ENCODE measurements at regions not wholly inside any gene's neighbourhood (a gene's known extent, or its start where the extent isn't known, plus 50 kb on each side); places are given as distances from the start of the nearest gene placed in this dataset.

DNA sequence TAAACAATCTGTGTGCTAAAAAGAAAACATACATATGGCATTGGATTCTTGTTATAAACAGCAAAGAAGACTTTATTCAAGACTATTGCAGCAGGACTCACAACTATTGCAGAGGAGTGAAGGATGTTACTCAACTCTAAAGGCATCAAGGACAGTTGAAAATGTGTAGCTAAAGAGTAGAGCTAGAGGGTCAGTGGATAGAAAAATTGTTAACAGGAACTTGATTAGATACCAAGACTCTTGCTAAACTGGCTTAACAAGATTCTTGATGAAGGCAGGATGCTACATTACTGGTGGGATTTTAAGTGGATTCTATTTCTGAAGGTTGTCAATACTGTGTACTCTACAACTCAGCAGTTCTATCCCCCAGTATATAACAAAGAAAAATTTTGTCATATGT lies 1183.3 kb downstream of the SLITRK1 start:
- H3K9me3 Mint-ChIP-seq = no peaks in the 10 kb centered on the region
- no peak overlapping the region for H3K4me3 Mint-ChIP-seq
- H3K4me1 Mint-ChIP-seq = no peaks in the 10 kb centered on the region
- H3K27ac Mint-ChIP-seq = no peak overlapping the region
- no peaks in the 10 kb centered on the region for H3K36me3 Mint-ChIP-seq
- ATAC-seq (ENCODE audit: low read depth) (no peak), DNase-seq (ENCODE audit: low spot score in 2 of 2) (no peak)
- H3K27me3 Mint-ChIP-seq = no peaks in the 10 kb centered on the region

DNA sequence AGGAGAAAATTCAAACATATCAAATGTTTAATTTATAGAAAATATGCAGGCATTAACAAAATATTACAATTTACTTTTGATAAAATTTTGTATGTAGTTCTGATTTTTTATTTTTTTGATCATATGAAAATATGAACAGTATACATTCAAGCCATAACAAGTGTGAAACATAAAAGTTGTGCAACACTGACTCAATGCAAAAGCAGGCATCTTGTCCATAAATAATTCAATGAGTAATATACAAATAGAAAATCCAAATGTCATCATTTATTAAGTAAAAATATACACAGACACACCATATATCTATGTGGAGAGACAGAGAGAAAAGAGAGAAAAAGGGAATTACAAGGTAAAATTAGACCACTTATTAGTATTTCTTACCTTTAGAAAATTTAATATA lies 1183.9 kb downstream of the SLITRK1 start:
- Mint-ChIP-seq H3K36me3 (no peaks in the 10 kb centered on the region), H3K4me3 (no peak overlapping the region), H3K27ac (no peak overlapping the region), H3K27me3 (no peaks in the 10 kb centered on the region), H3K9me3 (peaks cover 2% of the 10 kb centered on the region), H3K4me1 (no peaks in the 10 kb centered on the region)
- ATAC-seq (ENCODE audit: low read depth) = no peak
- DNase-seq (ENCODE audit: low spot score in 2 of 2) = no peak

DNA sequence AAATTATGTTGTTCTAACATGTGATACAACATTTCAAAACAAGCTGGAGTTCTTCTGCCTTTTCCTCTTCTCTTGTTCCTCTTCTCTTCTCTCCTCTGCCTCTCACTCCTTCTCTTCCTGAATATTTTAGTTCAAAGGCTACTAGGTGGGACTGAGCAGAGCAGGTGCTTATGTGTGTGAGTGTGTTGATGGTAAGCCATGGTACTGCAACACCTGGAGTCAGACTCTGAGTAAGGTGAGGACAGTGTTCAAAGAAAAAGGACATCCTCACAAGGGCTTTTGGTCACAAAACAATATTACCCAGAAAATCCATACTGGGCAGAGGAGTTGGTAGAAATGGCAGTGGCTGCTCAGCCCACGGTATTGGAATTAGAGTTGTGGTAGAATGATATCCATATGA lies 1188.7 kb downstream of the SLITRK1 start:
- Mint-ChIP-seq H3K4me3 (no peak overlapping the region), H3K36me3 (no peaks in the 10 kb centered on the region), H3K27ac (no peak overlapping the region), H3K9me3 (peaks cover 4% of the 10 kb centered on the region), H3K4me1 (peaks cover 8% of the 10 kb centered on the region), H3K27me3 (no peaks in the 10 kb centered on the region)
- DNase-seq (ENCODE audit: low spot score in 2 of 2) (no peak), ATAC-seq (ENCODE audit: low read depth) (no peak)

DNA sequence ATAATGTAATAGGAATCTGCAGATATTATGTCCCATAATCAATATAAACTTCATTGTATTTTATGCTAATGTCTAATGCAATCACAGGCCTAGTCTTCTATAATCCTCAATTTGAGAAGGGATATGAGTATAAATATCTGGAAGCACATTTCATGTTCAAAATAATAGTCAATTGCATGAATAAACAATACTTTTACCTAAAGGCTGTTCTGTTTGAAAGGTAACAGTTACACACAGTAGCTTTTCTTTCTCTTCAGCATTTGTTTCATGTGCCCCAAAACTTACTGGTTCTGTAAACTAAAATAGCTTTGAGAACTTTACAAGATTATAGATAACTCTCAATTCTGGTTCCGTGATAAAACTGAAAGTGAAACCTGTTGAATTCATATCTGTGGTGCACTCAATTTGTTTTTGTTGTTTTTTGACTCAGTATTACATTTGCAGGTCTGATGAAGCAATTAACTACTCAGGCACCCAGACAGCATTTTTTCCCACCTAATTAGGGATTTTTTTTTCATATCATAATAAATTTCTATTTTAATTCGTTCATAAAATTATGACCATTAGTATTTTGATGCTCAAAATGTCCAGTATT lies 1193.8 kb downstream of the SLITRK1 start:
- H3K27ac Mint-ChIP-seq = peak overlapping the region; percentile 62
- H3K36me3 Mint-ChIP-seq = no peaks in the 10 kb centered on the region
- peaks cover 8% of the 10 kb centered on the region for H3K4me1 Mint-ChIP-seq
- H3K4me3 Mint-ChIP-seq = peak overlapping the region; percentile 71
- H3K9me3 Mint-ChIP-seq = peaks cover 2% of the 10 kb centered on the region
- DNase-seq (ENCODE audit: low spot score in 2 of 2) (no peak), ATAC-seq (ENCODE audit: low read depth) (no peak)
- no peaks in the 10 kb centered on the region for H3K27me3 Mint-ChIP-seq

DNA sequence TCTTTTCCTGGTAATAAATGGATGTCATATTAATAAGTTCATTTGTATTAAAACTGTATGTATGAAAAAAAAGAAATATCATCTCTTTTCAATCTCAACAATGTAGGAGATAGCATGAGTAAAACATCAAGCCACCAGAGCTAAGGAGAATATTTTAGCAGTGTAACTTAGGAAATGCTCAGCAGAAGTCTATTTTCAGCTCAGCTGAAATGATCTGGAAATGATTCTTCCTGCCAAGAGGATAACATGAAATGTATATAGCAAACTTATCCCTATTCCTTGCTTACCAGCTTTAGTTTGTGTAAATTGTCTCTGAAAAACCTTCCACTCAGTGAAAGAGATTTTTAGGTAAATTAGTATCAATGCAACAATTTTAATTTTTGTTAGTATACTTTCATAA lies 1194.4 kb downstream of the SLITRK1 start:
- no peak overlapping the region for H3K4me3 Mint-ChIP-seq
- no peak for ATAC-seq (ENCODE audit: low read depth)
- H3K4me1 Mint-ChIP-seq = peaks cover 8% of the 10 kb centered on the region

DNA sequence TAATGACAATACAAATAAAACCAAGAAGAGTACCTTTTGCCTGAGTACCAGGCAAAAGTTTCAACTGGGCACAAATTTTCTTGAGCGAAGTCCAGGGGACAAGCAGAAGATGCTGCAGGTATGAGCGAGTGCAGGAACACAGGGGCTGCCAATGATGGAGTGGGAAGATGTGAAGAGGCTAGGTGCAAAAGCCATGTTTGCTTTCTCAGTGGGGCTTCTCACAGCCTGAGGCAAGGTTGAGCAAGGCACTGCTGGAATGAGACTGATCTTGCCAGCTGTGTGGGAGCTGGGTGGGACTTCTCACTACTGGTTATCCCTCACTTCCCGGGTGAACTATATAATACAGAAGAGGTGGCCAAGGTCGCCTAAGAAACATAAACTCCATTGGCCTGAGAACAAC lies 1200.7 kb downstream of the SLITRK1 start:
- no peaks in the 10 kb centered on the region for H3K4me1 Mint-ChIP-seq
- no peak for DNase-seq (ENCODE audit: low spot score in 2 of 2)
- no peak overlapping the region for H3K27ac Mint-ChIP-seq
- H3K27me3 Mint-ChIP-seq = no peaks in the 10 kb centered on the region
- ATAC-seq (ENCODE audit: low read depth) = no peak
- H3K9me3 Mint-ChIP-seq = no peaks in the 10 kb centered on the region
- H3K36me3 Mint-ChIP-seq = no peaks in the 10 kb centered on the region
- H3K4me3 Mint-ChIP-seq = no peak overlapping the region

More for the DNA sequence above, 1194.4 kb downstream of the SLITRK1 start:
- Mint-ChIP-seq H3K36me3 (no peaks in the 10 kb centered on the region), H3K27ac (no peak overlapping the region), H3K9me3 (peaks cover 2% of the 10 kb centered on the region), H3K27me3 (no peaks in the 10 kb centered on the region)
- no peak for DNase-seq (ENCODE audit: low spot score in 2 of 2)

DNA sequence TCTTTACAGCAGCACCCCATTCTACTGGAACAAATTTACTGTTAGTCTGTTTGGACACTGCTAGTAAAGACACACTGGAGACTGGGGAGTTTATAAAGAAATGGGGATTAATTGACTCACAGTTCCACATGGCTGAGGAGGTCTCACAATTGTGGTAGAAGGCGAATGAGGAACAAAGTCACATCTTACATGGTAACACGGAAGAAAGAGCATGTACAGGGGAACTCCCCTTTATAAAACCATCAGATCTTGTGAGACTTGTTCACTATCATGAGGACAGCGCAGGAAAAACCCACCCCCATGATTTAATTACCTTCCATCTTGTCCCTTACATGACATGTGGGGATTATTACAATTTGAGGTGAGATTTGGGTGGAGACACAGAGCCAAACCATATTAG lies 1204.2 kb downstream of the SLITRK1 start:
- H3K27me3 Mint-ChIP-seq = no peaks in the 10 kb centered on the region
- no peak overlapping the region for H3K4me3 Mint-ChIP-seq
- H3K36me3 Mint-ChIP-seq = no peaks in the 10 kb centered on the region
- peaks cover 3% of the 10 kb centered on the region for H3K4me1 Mint-ChIP-seq
- H3K27ac Mint-ChIP-seq = no peak overlapping the region
- no peak for DNase-seq (ENCODE audit: low spot score in 2 of 2)
- H3K9me3 Mint-ChIP-seq = peaks cover 2% of the 10 kb centered on the region
- no peak for ATAC-seq (ENCODE audit: low read depth)

DNA sequence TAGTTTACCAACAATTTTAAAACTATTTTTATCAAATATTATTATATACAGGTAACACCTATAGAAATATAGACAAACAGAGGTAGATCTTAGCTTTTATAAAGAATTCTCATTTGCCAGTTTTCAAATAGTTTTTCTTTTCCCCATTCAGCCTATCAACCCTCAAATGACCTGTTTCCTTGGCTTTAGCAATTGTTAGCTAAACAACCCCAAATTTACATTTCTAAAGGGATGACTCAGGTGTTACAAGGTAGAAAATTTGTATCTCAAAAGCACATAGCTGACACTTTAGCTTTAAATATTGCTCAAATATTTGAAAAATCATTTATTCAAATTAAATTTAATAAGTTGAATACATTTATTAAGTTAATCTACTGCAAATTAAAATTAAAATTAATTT lies 1207.2 kb downstream of the SLITRK1 start:
- Mint-ChIP-seq H3K36me3 (no peaks in the 10 kb centered on the region), H3K9me3 (peaks cover 2% of the 10 kb centered on the region), H3K27ac (no peak overlapping the region), H3K27me3 (no peaks in the 10 kb centered on the region), H3K4me3 (no peak overlapping the region), H3K4me1 (peaks cover 3% of the 10 kb centered on the region)
- DNase-seq (ENCODE audit: low spot score in 2 of 2) (no peak), ATAC-seq (ENCODE audit: low read depth) (no peak)

DNA sequence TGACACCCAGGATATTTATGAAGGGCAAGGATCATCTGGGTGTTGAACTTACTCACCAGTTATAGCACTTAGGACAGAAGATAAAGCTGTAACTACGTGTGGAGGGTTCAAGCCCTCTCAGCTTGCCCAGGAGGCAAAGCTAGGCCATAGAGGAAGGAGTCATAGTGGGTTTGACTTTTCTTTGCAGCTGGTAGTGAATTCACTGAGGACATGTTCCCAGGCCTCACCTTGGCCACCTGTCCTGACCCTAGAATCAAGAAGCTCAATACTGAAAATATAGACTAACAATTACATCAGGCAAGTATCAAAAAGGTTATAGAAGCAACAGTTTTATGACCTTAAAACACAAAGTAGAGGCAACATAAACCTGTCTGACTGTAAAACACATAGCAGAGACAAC lies 1207.7 kb downstream of the SLITRK1 start:
- ATAC-seq (ENCODE audit: low read depth) (no peak), DNase-seq (ENCODE audit: low spot score in 2 of 2) (no peak)
- Mint-ChIP-seq H3K27me3 (no peaks in the 10 kb centered on the region), H3K9me3 (peaks cover 2% of the 10 kb centered on the region), H3K27ac (no peak overlapping the region), H3K4me1 (peaks cover 3% of the 10 kb centered on the region), H3K36me3 (no peaks in the 10 kb centered on the region), H3K4me3 (no peak overlapping the region)

DNA sequence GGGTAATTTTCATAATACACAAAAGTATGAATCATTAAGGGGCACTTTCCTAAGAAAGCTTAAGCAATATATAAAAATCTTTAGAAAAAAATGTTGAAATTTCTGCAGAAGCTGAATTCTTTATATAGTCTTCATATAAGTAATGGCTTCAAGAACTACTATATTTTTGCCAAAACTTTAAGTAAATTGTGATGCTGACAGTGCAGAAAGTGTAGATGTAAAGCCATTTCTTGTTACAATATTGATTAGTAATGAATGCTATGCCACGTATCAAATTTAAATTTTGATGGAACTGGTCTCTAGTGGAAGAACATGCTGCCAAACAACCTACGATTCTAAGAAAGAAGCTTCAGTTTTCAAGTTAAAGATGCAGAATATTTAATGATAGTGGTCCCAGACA lies 1210.0 kb downstream of the SLITRK1 start:
- H3K27ac Mint-ChIP-seq = no peak overlapping the region
- no peaks in the 10 kb centered on the region for H3K27me3 Mint-ChIP-seq
- peaks cover 2% of the 10 kb centered on the region for H3K9me3 Mint-ChIP-seq
- H3K4me1 Mint-ChIP-seq = peaks cover 3% of the 10 kb centered on the region
- DNase-seq (ENCODE audit: low spot score in 2 of 2) (no peak), ATAC-seq (ENCODE audit: low read depth) (no peak)
- no peaks in the 10 kb centered on the region for H3K36me3 Mint-ChIP-seq
- H3K4me3 Mint-ChIP-seq = no peak overlapping the region

DNA sequence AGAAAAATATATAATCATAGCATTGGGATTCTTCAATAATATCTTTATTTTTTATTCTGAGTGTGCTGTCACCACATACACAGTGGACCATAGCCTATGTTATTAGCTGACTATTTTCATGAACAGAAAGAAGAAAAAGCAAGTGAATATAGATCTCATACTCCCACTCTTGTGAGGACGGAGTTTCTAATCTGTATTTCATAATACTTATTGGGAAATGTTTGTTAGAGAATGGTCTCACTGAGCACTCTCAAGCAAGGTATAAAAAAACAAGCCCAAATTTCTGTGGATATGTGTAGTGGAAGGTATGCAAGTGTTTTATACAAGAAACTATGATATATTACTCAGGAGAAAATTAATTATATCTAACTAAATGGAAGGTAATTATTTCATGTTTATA lies 1218.1 kb downstream of the SLITRK1 start:
- Mint-ChIP-seq H3K4me3 (no peak overlapping the region), H3K36me3 (no peaks in the 10 kb centered on the region), H3K4me1 (no peaks in the 10 kb centered on the region), H3K27me3 (no peaks in the 10 kb centered on the region), H3K9me3 (no peaks in the 10 kb centered on the region), H3K27ac (no peak overlapping the region)
- DNase-seq (ENCODE audit: low spot score in 2 of 2) (no peak), ATAC-seq (ENCODE audit: low read depth) (no peak)

DNA sequence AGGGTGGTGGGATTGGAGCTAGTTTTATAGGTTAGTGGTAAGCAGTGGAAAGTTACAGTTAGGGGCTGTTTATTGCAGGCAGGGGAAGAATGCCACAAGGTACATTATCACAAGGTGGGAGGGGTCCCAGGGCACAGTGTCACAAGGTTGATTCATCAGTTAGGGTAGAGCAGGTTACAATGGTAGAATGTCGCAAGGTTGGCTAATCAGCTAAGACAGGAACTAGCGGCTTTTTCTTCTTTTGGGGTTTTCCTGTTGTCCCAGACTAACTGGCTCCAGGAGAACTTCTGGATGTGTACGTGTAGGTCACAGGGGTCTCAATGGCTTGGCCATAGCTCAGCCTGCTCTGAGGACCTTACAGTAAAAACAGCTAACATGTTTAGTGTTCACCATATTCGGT lies 1221.1 kb downstream of the SLITRK1 start:
- no peaks in the 10 kb centered on the region for H3K9me3 Mint-ChIP-seq
- no peak for ATAC-seq (ENCODE audit: low read depth)
- no peak overlapping the region for H3K27ac Mint-ChIP-seq
- H3K4me3 Mint-ChIP-seq = no peak overlapping the region
- no peak for DNase-seq (ENCODE audit: low spot score in 2 of 2)
- no peaks in the 10 kb centered on the region for H3K27me3 Mint-ChIP-seq
- H3K4me1 Mint-ChIP-seq = no peaks in the 10 kb centered on the region
- no peaks in the 10 kb centered on the region for H3K36me3 Mint-ChIP-seq

DNA sequence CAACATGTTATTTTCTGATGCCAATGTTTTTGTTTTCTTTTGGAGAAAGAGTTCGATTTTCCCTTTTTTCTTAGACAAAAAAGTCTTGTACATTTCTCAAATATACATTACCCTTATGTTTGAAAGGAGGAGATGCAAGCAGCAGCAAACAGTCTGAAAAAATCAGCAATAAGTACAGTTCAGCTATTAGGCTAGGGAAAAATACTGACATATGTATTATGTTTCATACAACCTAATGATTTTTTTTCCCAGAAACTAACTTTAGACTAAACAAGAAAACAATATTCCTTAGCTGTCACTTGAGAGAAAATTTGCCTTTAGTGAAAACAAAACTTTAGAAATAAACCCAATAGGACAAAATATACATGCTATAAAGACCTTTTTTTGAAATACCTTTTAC lies 1223.5 kb downstream of the SLITRK1 start:
- H3K27me3 Mint-ChIP-seq = no peaks in the 10 kb centered on the region
- no peaks in the 10 kb centered on the region for H3K36me3 Mint-ChIP-seq

DNA sequence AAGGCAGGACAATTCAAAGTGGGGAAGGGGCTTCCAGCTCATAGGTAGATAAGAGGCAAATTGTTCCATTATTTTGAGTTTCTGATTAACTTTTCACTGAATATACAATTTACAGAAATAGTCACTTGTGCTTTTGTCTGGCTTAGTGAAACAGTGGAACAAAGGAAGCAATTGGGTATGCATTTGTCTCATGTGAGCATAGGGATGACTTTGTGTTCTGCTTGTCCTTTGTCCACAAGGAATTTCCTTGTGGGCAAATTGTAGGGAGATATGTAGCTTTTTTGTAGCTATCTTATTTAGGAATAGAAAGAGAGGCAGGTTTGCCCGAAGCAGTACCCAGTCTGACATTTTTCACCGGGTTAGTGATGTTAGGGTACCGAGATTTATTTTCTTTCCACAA lies 1224.8 kb downstream of the SLITRK1 start:
- Mint-ChIP-seq H3K9me3 (no peaks in the 10 kb centered on the region), H3K36me3 (no peaks in the 10 kb centered on the region), H3K27ac (no peak overlapping the region), H3K27me3 (no peaks in the 10 kb centered on the region), H3K4me1 (no peaks in the 10 kb centered on the region), H3K4me3 (no peak overlapping the region)
- no peak for DNase-seq (ENCODE audit: low spot score in 2 of 2)
- no peak for ATAC-seq (ENCODE audit: low read depth)

More for the DNA sequence above, 1223.5 kb downstream of the SLITRK1 start:
- no peaks in the 10 kb centered on the region for H3K9me3 Mint-ChIP-seq
- no peak for DNase-seq (ENCODE audit: low spot score in 2 of 2)
- H3K27ac Mint-ChIP-seq = no peak overlapping the region
- no peaks in the 10 kb centered on the region for H3K4me1 Mint-ChIP-seq
- H3K4me3 Mint-ChIP-seq = no peak overlapping the region
- ATAC-seq (ENCODE audit: low read depth) = no peak

All from memory B cell (primary cell).